GM12878 (cell line): ENCODE measurements at regions not wholly inside any gene's neighbourhood (a gene's known extent, or its start where the extent isn't known, plus 50 kb on each side); places are given as distances from the start of the nearest gene placed in this dataset.

Experiments used
- ATAC-seq: fragments of 200-7000 bp; cut with Tn5 transposase; 3 replicates; pipeline ENCODE4 v1.9.1; 2020; ENCODE audit warnings: mild to moderate bottlenecking, moderate library complexity
- BruUV-seq: library from RNA; stranded (reverse); fragments of 400-500 nt; replicated peaks from 2 replicates; lab custom pipeline; 2021; lab: Mats Ljungman, UMichigan
- CTCF ChIA-PET: fragments of 300-600 bp; sonication (Branson Sonifier 250); formaldehyde crosslinking; extraction: SDS; loops from one replicate; lab custom pipeline; 2021; ENCODE audit warnings: inconsistent platforms; lab: Yijun Ruan, JAX
- POLR2A ChIA-PET: fragments of 350-600 bp; formaldehyde crosslinking; extraction: SDS; loops from one replicate; lab custom pipeline; 2021; ENCODE audit warnings: inconsistent platforms; lab: Charles Lee
- RAD21 ChIA-PET: fragments of 300-600 bp; sonication (Branson Sonifier 250); formaldehyde crosslinking; loops from one replicate; lab custom pipeline; 2023; ENCODE audit warnings: antibody characterized with exemption; ENCODE audit not compliant: unreplicated experiment; lab: Charles Lee
- SMC1A ChIA-PET: fragments of 300-600 bp; sonication (Branson Sonifier 250); formaldehyde crosslinking; loops from one replicate; lab custom pipeline; 2023; ENCODE audit not compliant: unreplicated experiment, uncharacterized antibody; lab: Charles Lee
- DNase-seq: peaks from one replicate; pipeline ENCODE4 v3.0.0-alpha.2; 2011; ENCODE audit warnings: low read depth, low spot score
- FAIRE-seq: peaks from 3 replicates; lab custom pipeline; 2011; peaks lifted over from hg19 to GRCh38; lab: Jason Lieb, UNC
- H2AFZ ChIP-seq: 2 replicates; pipeline ENCODE4 v1.6.0; 2011; ENCODE audit warnings: low read depth, low read length, control low read depth; ENCODE audit not compliant: control insufficient read depth
- H3K27ac ChIP-seq: 2 replicates; pipeline ENCODE4 v1.5.1; 2011; ENCODE audit warnings: control low read depth; ENCODE audit not compliant: control insufficient read depth, insufficient read depth
- H3K27me3 ChIP-seq, 2 experiments: replicated peaks in 1 of 2; 2 replicates each; pipeline versions ENCODE4 v1.6.0 to v1.6.1; 2011; ENCODE audit warnings: low read length in 1 of 2; ENCODE audit not compliant: control insufficient read depth in 2 of 2, insufficient read depth in 2 of 2
- H3K36me3 ChIP-seq, 2 experiments: 2 replicates each; pipeline ENCODE4 v1.5.1; 2011; ENCODE audit warnings: low read length in 1 of 2; ENCODE audit not compliant: control insufficient read depth in 2 of 2, insufficient read depth in 2 of 2
- H3K4me1 ChIP-seq: 2 replicates; pipeline ENCODE4 v1.6.1; 2011; ENCODE audit warnings: mild to moderate bottlenecking, low read length, moderate library complexity, mixed read lengths; ENCODE audit not compliant: control insufficient read depth, insufficient read depth
- H3K4me2 ChIP-seq: 2 replicates; pipeline ENCODE4 v1.6.0; 2011; ENCODE audit warnings: control low read depth; ENCODE audit not compliant: control insufficient read depth, insufficient read depth
- H3K4me3 ChIP-seq: fragments of 200-600 bp; sonication (generic); 2 replicates; pipeline ENCODE4 v1.5.1; 2016
- H3K79me2 ChIP-seq: 2 replicates; pipeline ENCODE4 v1.6.0; 2011; ENCODE audit warnings: low read length; ENCODE audit not compliant: control insufficient read depth, insufficient read depth
- H3K9ac ChIP-seq: 2 replicates; pipeline ENCODE4 v1.8.0; 2011; ENCODE audit warnings: low read length, control low read depth, mixed read lengths; ENCODE audit not compliant: control insufficient read depth, insufficient read depth
- H3K9me3 ChIP-seq: replicated peaks from 3 replicates; pipeline ENCODE4 v1.5.1; 2011; ENCODE audit warnings: mild to moderate bottlenecking, low read length; ENCODE audit not compliant: control insufficient read depth, insufficient read depth
- H4K20me1 ChIP-seq: 2 replicates; pipeline ENCODE4 v1.6.0; 2011; ENCODE audit not compliant: control insufficient read depth, insufficient read depth
- BHLHE40 ChIP-seq, 2 experiments: fragments of 450-650 bp in 1 of 2; IDR thresholded peaks; 2 replicates each; pipeline ENCODE4 v1.6.1; 2011 to 2017; ENCODE audit warnings: low read depth in 2 of 2, borderline replicate concordance in 1 of 2, improper control_type of control experiment in 1 of 2, low read length in 1 of 2, mild to moderate bottlenecking in 1 of 2
- CHD1 ChIP-seq: IDR thresholded peaks from 2 replicates; pipeline ENCODE4 v1.6.1; 2012; ENCODE audit warnings: low read depth, low read length, improper control_type of control experiment
- ETV6 ChIP-seq, 2 experiments: fragments of 450-650 bp in 1 of 2; IDR thresholded peaks in 1 of 2; conservative IDR thresholded peaks in 1 of 2; 2 replicates each; pipeline ENCODE4 v1.6.1; 2014; ENCODE audit warnings: antibody characterized with exemption in 1 of 2, borderline replicate concordance in 1 of 2, low read depth in 1 of 2, mild to moderate bottlenecking in 1 of 2, moderate library complexity in 1 of 2
- HDAC2 ChIP-seq: fragments of 200-600 bp; sonication (generic); IDR thresholded peaks from 2 replicates; pipeline ENCODE4 v1.6.1; 2017
- IRF4 ChIP-seq: IDR thresholded peaks from 2 replicates; pipeline ENCODE4 v1.6.1; 2011; ENCODE audit warnings: low read depth, low read length
- NFYA ChIP-seq: IDR thresholded peaks from 2 replicates; pipeline ENCODE4 v1.6.1; 2011; ENCODE audit warnings: low read depth, mild to moderate bottlenecking, low read length, improper control_type of control experiment, borderline replicate concordance
- RAD51 ChIP-seq: fragments of 450-650 bp; IDR thresholded peaks from 2 replicates; pipeline ENCODE4 v1.6.1; 2016; ENCODE audit warnings: moderate library complexity, mild to moderate bottlenecking, inconsistent platforms
- RB1 ChIP-seq: fragments of 450-650 bp; formaldehyde crosslinking; IDR thresholded peaks from 2 replicates; pipeline ENCODE4 v1.6.1; 2017; ENCODE audit warnings: mild to moderate bottlenecking, borderline replicate concordance
- SMAD1 ChIP-seq: fragments of 450-650 bp; IDR thresholded peaks from 2 replicates; pipeline ENCODE4 v1.6.1; 2018; ENCODE audit warnings: mild to moderate bottlenecking, low read depth; ENCODE audit not compliant: partially characterized antibody
- SMAD5 ChIP-seq: IDR thresholded peaks from 2 replicates; pipeline ENCODE4 v1.6.1; 2016; ENCODE audit warnings: antibody characterized with exemption, low read depth
- SMC3 ChIP-seq: IDR thresholded peaks from 2 replicates; pipeline ENCODE4 v1.6.1; 2011; ENCODE audit warnings: low read length, improper control_type of control experiment, borderline replicate concordance
- SREBF1 ChIP-seq: IDR thresholded peaks from 2 replicates; pipeline ENCODE4 v1.6.1; 2012; ENCODE audit warnings: mild to moderate bottlenecking, low read length
- TCF7 ChIP-seq: IDR thresholded peaks from 2 replicates; pipeline ENCODE4 v1.6.1; 2014; ENCODE audit warnings: antibody characterized with exemption, borderline replicate concordance
- ZNF217 ChIP-seq: fragments of 450-650 bp; IDR thresholded peaks from 2 replicates; pipeline ENCODE4 v1.6.1; 2017; ENCODE audit warnings: antibody characterized with exemption, mild to moderate bottlenecking
- ZZZ3 ChIP-seq: IDR thresholded peaks from 2 replicates; pipeline ENCODE4 v1.6.1; 2011; ENCODE audit warnings: low read depth; ENCODE audit not compliant: control insufficient read depth, insufficient read length
- WGBS: methylation state at CpG from one replicate; pipeline ENCODE4 v1.1.6; 2016; ENCODE audit warnings: low lambda C conversion rate; ENCODE audit not compliant: insufficient replicate concordance, insufficient coverage; ENCODE audit errors: missing lambda C conversion rate; 5-methylcytosine and 5-hydroxymethylcytosine counted together
- in situ Hi-C: fragments of 300-500 bp; cut with MboI; formaldehyde crosslinking; loops from 9 replicates; pipeline ENCODE4 v1.14.3; 2018; ENCODE audit warnings: mixed read lengths
- intact Hi-C: fragments of 100-400 bp; cut with micrococcal nuclease; formaldehyde crosslinking; loops from one replicate; pipeline ENCODE4 v1.14.2; 2022; ENCODE audit not compliant: unreplicated experiment
- TF ChIP-seq, protein P1 (sequence below): fragments of 450-650 bp; IDR thresholded peaks from 2 replicates; pipeline ENCODE4 v1.6.1; 2017; ENCODE audit warnings: low read depth, mild to moderate bottlenecking, moderate library complexity
- TF ChIP-seq, protein P2 (sequence below): fragments of 450-650 bp; IDR thresholded peaks from 2 replicates; pipeline ENCODE4 v1.6.1; 2018; ENCODE audit warnings: borderline replicate concordance, mild to moderate bottlenecking; ENCODE audit not compliant: partially characterized antibody
- TF ChIP-seq, protein P3 (sequence below): fragments of 450-650 bp; IDR thresholded peaks from 2 replicates; pipeline ENCODE4 v1.6.1; 2017; ENCODE audit warnings: antibody characterized with exemption, mild to moderate bottlenecking, moderate library complexity

DNA sequence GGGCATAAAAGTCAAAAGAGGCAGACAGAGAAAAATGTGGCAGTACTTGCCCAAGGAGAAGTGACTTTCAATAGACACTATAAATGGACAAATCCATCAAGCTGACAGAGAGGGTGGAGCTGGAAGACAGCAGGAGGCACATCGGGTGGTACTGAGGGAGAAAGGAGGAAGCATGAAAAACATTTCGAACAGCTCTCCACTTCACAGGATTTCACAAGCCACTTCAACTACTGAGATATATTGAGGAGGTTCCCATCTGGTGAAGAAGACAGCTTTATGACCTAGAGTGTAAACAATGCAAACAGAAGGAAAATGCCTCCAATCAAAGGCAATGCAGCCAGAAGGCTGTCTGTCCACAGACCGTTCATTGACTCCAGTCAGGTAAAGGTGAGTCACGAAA is 259.4 kb upstream of the ECI2 start (continued):
- no peak for TF ChIP-seq ZZZ3
- TF ChIP-seq, protein P1, sequence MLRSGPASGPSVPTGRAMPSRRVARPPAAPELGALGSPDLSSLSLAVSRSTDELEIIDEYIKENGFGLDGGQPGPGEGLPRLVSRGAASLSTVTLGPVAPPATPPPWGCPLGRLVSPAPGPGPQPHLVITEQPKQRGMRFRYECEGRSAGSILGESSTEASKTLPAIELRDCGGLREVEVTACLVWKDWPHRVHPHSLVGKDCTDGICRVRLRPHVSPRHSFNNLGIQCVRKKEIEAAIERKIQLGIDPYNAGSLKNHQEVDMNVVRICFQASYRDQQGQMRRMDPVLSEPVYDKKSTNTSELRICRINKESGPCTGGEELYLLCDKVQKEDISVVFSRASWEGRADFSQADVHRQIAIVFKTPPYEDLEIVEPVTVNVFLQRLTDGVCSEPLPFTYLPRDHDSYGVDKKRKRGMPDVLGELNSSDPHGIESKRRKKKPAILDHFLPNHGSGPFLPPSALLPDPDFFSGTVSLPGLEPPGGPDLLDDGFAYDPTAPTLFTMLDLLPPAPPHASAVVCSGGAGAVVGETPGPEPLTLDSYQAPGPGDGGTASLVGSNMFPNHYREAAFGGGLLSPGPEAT, result no peak
- no peak for TF ChIP-seq SMC3
- no peak for TF ChIP-seq ZNF217
- TF ChIP-seq SMAD1, result no peak
- TF ChIP-seq, protein P2, sequence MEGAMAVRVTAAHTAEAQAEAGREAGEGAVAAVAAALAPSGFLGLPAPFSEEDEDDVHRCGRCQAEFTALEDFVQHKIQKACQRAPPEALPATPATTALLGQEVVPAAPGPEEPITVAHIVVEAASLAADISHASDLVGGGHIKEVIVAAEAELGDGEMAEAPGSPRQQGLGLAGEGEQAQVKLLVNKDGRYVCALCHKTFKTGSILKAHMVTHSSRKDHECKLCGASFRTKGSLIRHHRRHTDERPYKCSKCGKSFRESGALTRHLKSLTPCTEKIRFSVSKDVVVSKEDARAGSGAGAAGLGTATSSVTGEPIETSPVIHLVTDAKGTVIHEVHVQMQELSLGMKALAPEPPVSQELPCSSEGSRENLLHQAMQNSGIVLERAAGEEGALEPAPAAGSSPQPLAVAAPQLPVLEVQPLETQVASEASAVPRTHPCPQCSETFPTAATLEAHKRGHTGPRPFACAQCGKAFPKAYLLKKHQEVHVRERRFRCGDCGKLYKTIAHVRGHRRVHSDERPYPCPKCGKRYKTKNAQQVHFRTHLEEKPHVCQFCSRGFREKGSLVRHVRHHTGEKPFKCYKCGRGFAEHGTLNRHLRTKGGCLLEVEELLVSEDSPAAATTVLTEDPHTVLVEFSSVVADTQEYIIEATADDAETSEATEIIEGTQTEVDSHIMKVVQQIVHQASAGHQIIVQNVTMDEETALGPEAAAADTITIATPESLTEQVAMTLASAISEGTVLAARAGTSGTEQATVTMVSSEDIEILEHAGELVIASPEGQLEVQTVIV, result no peak
- TF ChIP-seq CHD1, result no peak
- TF ChIP-seq RB1, result no peak
- TF ChIP-seq, all 136 proteins: peak for 0

DNA sequence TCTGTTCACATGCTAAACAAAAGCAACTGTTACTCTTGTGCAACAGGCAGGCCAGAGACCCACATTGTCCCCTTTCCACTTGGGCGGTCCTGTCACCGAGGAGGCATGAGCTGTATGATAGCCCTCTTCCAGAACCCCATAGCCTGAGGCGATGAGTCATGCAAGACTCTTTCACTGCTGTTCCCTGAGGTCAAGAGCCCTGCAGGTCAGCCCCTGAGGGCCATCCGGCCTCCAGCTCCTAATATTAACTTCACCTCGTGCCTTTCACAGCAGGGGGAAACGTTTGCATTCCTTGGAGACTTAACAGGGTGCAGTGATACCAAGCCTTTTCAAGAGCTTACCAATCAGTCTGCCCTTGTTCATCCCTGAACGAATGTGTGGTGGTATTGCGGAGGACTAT is 253.3 kb upstream of the ECI2 start:
- DNase-seq (no peak), ATAC-seq (no peak), FAIRE-seq (no peak)
- 33% methylated on average over 8 of the region's 8 CpGs for WGBS
- POLR2A ChIA-PET, result no interaction called here
- no peak overlapping the region for H2AFZ ChIP-seq
- H3K79me2 ChIP-seq, result no peaks in the 10 kb centered on the region
- no peaks in the 10 kb centered on the region for H3K36me3 ChIP-seq
- no peaks in the 10 kb centered on the region for H3K4me1 ChIP-seq
- H3K4me3 ChIP-seq, result no peak overlapping the region
- no peak overlapping the region for H3K4me2 ChIP-seq
- CTCF ChIA-PET, result no interaction called here
- H3K9me3 ChIP-seq, result peaks cover 5% of the 10 kb centered on the region; the same call in 2 of the 3 replicates
- SMC1A ChIA-PET, result interaction anchor here (0.6 kb wide), 1 partner anchor 330 kb away, joined by 3 read pairs; no protein-coding TSS in a partner anchor
- RAD21 ChIA-PET, result no interaction called here
- no peak overlapping the region for H3K27ac ChIP-seq
- BruUV-seq, result no TSS peak
- intact Hi-C loops (no loop called here), in situ Hi-C loops (no loop called here)
- no peaks in the 10 kb centered on the region for H3K27me3 ChIP-seq
- no peak overlapping the region for H3K9ac ChIP-seq
- no peaks in the 10 kb centered on the region for H4K20me1 ChIP-seq
- TF ChIP-seq IRF4 (no peak), SREBF1 (no peak), ETV6 (conservative IDR thresholded peaks at IDR 0.05 in 1 of 2, IDR thresholded peaks at IDR 0.05 in 1 of 2; ENCODE audit: borderline replicate concordance in 1 of 2, low read depth in 1 of 2) (no peak), HDAC2 (no peak), NFYA (no peak), RAD51 (no peak), BHLHE40 (IDR thresholded peaks at IDR 0.05; ENCODE audit: borderline replicate concordance in 1 of 2, low read depth in 2 of 2, low read length in 1 of 2) (no peak), TCF7 (no peak), SMAD5 (no peak)
- TF ChIP-seq, protein P3, sequence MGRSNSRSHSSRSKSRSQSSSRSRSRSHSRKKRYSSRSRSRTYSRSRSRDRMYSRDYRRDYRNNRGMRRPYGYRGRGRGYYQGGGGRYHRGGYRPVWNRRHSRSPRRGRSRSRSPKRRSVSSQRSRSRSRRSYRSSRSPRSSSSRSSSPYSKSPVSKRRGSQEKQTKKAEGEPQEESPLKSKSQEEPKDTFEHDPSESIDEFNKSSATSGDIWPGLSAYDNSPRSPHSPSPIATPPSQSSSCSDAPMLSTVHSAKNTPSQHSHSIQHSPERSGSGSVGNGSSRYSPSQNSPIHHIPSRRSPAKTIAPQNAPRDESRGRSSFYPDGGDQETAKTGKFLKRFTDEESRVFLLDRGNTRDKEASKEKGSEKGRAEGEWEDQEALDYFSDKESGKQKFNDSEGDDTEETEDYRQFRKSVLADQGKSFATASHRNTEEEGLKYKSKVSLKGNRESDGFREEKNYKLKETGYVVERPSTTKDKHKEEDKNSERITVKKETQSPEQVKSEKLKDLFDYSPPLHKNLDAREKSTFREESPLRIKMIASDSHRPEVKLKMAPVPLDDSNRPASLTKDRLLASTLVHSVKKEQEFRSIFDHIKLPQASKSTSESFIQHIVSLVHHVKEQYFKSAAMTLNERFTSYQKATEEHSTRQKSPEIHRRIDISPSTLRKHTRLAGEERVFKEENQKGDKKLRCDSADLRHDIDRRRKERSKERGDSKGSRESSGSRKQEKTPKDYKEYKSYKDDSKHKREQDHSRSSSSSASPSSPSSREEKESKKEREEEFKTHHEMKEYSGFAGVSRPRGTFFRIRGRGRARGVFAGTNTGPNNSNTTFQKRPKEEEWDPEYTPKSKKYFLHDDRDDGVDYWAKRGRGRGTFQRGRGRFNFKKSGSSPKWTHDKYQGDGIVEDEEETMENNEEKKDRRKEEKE, result no peak
